GM12878 (cell line): ENCODE measurements at regions not wholly inside any gene's neighbourhood (a gene's known extent, or its start where the extent isn't known, plus 50 kb on each side); places are given as distances from the start of the nearest gene placed in this dataset.

Experiments used
- ATAC-seq: fragments of 200-7000 bp; cut with Tn5 transposase; 3 replicates; pipeline ENCODE4 v1.9.1; 2020; ENCODE audit warnings: mild to moderate bottlenecking, moderate library complexity
- BruUV-seq: library from RNA; stranded (reverse); fragments of 400-500 nt; replicated peaks from 2 replicates; lab custom pipeline; 2021; lab: Mats Ljungman, UMichigan
- CTCF ChIA-PET: fragments of 300-600 bp; sonication (Branson Sonifier 250); formaldehyde crosslinking; extraction: SDS; loops from one replicate; lab custom pipeline; 2021; ENCODE audit warnings: inconsistent platforms; lab: Yijun Ruan, JAX
- POLR2A ChIA-PET: fragments of 350-600 bp; formaldehyde crosslinking; extraction: SDS; loops from one replicate; lab custom pipeline; 2021; ENCODE audit warnings: inconsistent platforms; lab: Charles Lee
- RAD21 ChIA-PET: fragments of 300-600 bp; sonication (Branson Sonifier 250); formaldehyde crosslinking; loops from one replicate; lab custom pipeline; 2023; ENCODE audit warnings: antibody characterized with exemption; ENCODE audit not compliant: unreplicated experiment; lab: Charles Lee
- SMC1A ChIA-PET: fragments of 300-600 bp; sonication (Branson Sonifier 250); formaldehyde crosslinking; loops from one replicate; lab custom pipeline; 2023; ENCODE audit not compliant: unreplicated experiment, uncharacterized antibody; lab: Charles Lee
- DNase-seq: peaks from one replicate; pipeline ENCODE4 v3.0.0-alpha.2; 2011; ENCODE audit warnings: low read depth, low spot score
- FAIRE-seq: peaks from 3 replicates; lab custom pipeline; 2011; peaks lifted over from hg19 to GRCh38; lab: Jason Lieb, UNC
- H2AFZ ChIP-seq: 2 replicates; pipeline ENCODE4 v1.6.0; 2011; ENCODE audit warnings: low read depth, low read length, control low read depth; ENCODE audit not compliant: control insufficient read depth
- H3K27ac ChIP-seq: 2 replicates; pipeline ENCODE4 v1.5.1; 2011; ENCODE audit warnings: control low read depth; ENCODE audit not compliant: control insufficient read depth, insufficient read depth
- H3K27me3 ChIP-seq, 2 experiments: replicated peaks in 1 of 2; 2 replicates each; pipeline versions ENCODE4 v1.6.0 to v1.6.1; 2011; ENCODE audit warnings: low read length in 1 of 2; ENCODE audit not compliant: control insufficient read depth in 2 of 2, insufficient read depth in 2 of 2
- H3K36me3 ChIP-seq, 2 experiments: 2 replicates each; pipeline ENCODE4 v1.5.1; 2011; ENCODE audit warnings: low read length in 1 of 2; ENCODE audit not compliant: control insufficient read depth in 2 of 2, insufficient read depth in 2 of 2
- H3K4me1 ChIP-seq: 2 replicates; pipeline ENCODE4 v1.6.1; 2011; ENCODE audit warnings: mild to moderate bottlenecking, low read length, moderate library complexity, mixed read lengths; ENCODE audit not compliant: control insufficient read depth, insufficient read depth
- H3K4me2 ChIP-seq: 2 replicates; pipeline ENCODE4 v1.6.0; 2011; ENCODE audit warnings: control low read depth; ENCODE audit not compliant: control insufficient read depth, insufficient read depth
- H3K4me3 ChIP-seq: fragments of 200-600 bp; sonication (generic); 2 replicates; pipeline ENCODE4 v1.5.1; 2016
- H3K79me2 ChIP-seq: 2 replicates; pipeline ENCODE4 v1.6.0; 2011; ENCODE audit warnings: low read length; ENCODE audit not compliant: control insufficient read depth, insufficient read depth
- H3K9ac ChIP-seq: 2 replicates; pipeline ENCODE4 v1.8.0; 2011; ENCODE audit warnings: low read length, control low read depth, mixed read lengths; ENCODE audit not compliant: control insufficient read depth, insufficient read depth
- H3K9me3 ChIP-seq: replicated peaks from 3 replicates; pipeline ENCODE4 v1.5.1; 2011; ENCODE audit warnings: mild to moderate bottlenecking, low read length; ENCODE audit not compliant: control insufficient read depth, insufficient read depth
- H4K20me1 ChIP-seq: 2 replicates; pipeline ENCODE4 v1.6.0; 2011; ENCODE audit not compliant: control insufficient read depth, insufficient read depth
- ESRRA ChIP-seq: IDR thresholded peaks from 2 replicates; pipeline ENCODE4 v1.6.1; 2012; ENCODE audit warnings: mild to moderate bottlenecking, low read length, improper control_type of control experiment
- EZH2 ChIP-seq: IDR thresholded peaks from 2 replicates; pipeline ENCODE4 v1.6.1; 2012; ENCODE audit warnings: low read depth, mild to moderate bottlenecking, control low read depth, inconsistent platforms, low read length, borderline replicate concordance; ENCODE audit not compliant: control insufficient read depth
- HDAC2 ChIP-seq: fragments of 200-600 bp; sonication (generic); IDR thresholded peaks from 2 replicates; pipeline ENCODE4 v1.6.1; 2017
- NFYA ChIP-seq: IDR thresholded peaks from 2 replicates; pipeline ENCODE4 v1.6.1; 2011; ENCODE audit warnings: low read depth, mild to moderate bottlenecking, low read length, improper control_type of control experiment, borderline replicate concordance
- NR2C2 ChIP-seq: IDR thresholded peaks from 2 replicates; pipeline ENCODE4 v1.6.1; 2011; ENCODE audit warnings: borderline replicate concordance, low read depth; ENCODE audit not compliant: control insufficient read depth, insufficient read length
- RBBP5 ChIP-seq: fragments of 200-600 bp; sonication (generic); conservative IDR thresholded peaks from 2 replicates; pipeline ENCODE4 v1.6.1; 2016
- RFX5 ChIP-seq: IDR thresholded peaks from 2 replicates; pipeline ENCODE4 v1.6.1; 2011; ENCODE audit warnings: low read depth, low read length, improper control_type of control experiment
- RUNX3 ChIP-seq: IDR thresholded peaks from 2 replicates; pipeline ENCODE4 v1.6.1; 2012; ENCODE audit warnings: low read length, inconsistent platforms
- SMC3 ChIP-seq: IDR thresholded peaks from 2 replicates; pipeline ENCODE4 v1.6.1; 2011; ENCODE audit warnings: low read length, improper control_type of control experiment, borderline replicate concordance
- SREBF1 ChIP-seq: IDR thresholded peaks from 2 replicates; pipeline ENCODE4 v1.6.1; 2012; ENCODE audit warnings: mild to moderate bottlenecking, low read length
- TAF1 ChIP-seq: IDR thresholded peaks from 2 replicates; pipeline ENCODE4 v1.6.1; 2011; ENCODE audit warnings: mild to moderate bottlenecking, low read depth, low read length, borderline replicate concordance
- TCF12 ChIP-seq: IDR thresholded peaks from 2 replicates; pipeline ENCODE4 v1.6.1; 2011; ENCODE audit warnings: low read depth, mild to moderate bottlenecking, low read length
- WRNIP1 ChIP-seq: IDR thresholded peaks from 2 replicates; pipeline ENCODE4 v1.6.1; 2011; ENCODE audit warnings: low read depth, low read length, improper control_type of control experiment, borderline replicate concordance
- ZNF384 ChIP-seq: IDR thresholded peaks from 2 replicates; pipeline ENCODE4 v1.6.1; 2012; ENCODE audit warnings: low read depth, mild to moderate bottlenecking, low read length, improper control_type of control experiment, borderline replicate concordance
- WGBS: methylation state at CpG from one replicate; pipeline ENCODE4 v1.1.6; 2016; ENCODE audit warnings: low lambda C conversion rate; ENCODE audit not compliant: insufficient replicate concordance, insufficient coverage; ENCODE audit errors: missing lambda C conversion rate; 5-methylcytosine and 5-hydroxymethylcytosine counted together
- in situ Hi-C: fragments of 300-500 bp; cut with MboI; formaldehyde crosslinking; loops from 9 replicates; pipeline ENCODE4 v1.14.3; 2018; ENCODE audit warnings: mixed read lengths
- intact Hi-C: fragments of 100-400 bp; cut with micrococcal nuclease; formaldehyde crosslinking; loops from one replicate; pipeline ENCODE4 v1.14.2; 2022; ENCODE audit not compliant: unreplicated experiment
- TF ChIP-seq, protein P1 (sequence below): fragments of 450-650 bp; IDR thresholded peaks from 2 replicates; pipeline ENCODE4 v1.6.1; 2017; ENCODE audit warnings: antibody characterized with exemption, mild to moderate bottlenecking, moderate library complexity
- TF ChIP-seq, protein P2 (sequence below): IDR thresholded peaks from 2 replicates; pipeline ENCODE4 v1.6.1; 2011; ENCODE audit warnings: low read depth, mild to moderate bottlenecking, low read length, moderate library complexity, borderline replicate concordance; ENCODE audit errors: extremely low read depth
- TF ChIP-seq, protein P3 (sequence below): IDR thresholded peaks from 2 replicates; pipeline ENCODE4 v1.6.1; 2011; ENCODE audit warnings: low read depth, low read length, improper control_type of control experiment, borderline replicate concordance
- TF ChIP-seq, protein P4 (sequence below), 3 experiments: IDR thresholded peaks in 2 of 3; conservative IDR thresholded peaks in 1 of 3; 2 replicates each; pipeline ENCODE4 v1.5.1; 2011; ENCODE audit warnings: low read depth in 3 of 3, low read length in 3 of 3, mild to moderate bottlenecking in 3 of 3, control low read depth in 2 of 3, moderate library complexity in 2 of 3, inconsistent platforms in 1 of 3, mixed read lengths in 1 of 3; ENCODE audit not compliant: control insufficient read depth in 2 of 3, insufficient read depth in 1 of 3; ENCODE audit errors: extremely low read depth in 1 of 3

DNA sequence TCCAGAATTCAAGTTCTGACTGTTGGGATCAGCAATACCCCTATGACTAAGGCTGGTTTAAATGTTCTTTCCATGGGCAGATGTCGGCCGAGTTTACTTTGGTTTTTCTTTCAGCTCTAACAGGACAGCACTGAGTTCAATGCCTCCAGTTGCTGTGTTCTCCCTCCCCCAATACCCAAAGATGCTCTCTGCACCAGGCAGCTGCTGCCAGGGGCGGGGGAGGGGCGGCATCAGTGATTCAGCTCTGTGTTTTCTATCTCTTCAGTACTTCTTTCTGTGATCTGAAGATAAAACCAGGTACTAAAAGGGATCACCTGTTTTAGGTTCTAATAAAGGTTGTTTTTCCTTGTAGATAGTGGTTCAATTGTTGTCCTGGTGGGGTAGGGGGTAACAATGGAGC is 576.7 kb upstream of the POT1 start:
- Histone ChIP-seq H3K9me3 (no peaks in the 10 kb centered on the region), H3K36me3 (no peaks in the 10 kb centered on the region), H3K4me3 (no peak overlapping the region), H3K27ac (no peak overlapping the region), H3K27me3 (no peaks in the 10 kb centered on the region), H4K20me1 (no peaks in the 10 kb centered on the region), H3K9ac (no peak overlapping the region), H2AFZ (no peak overlapping the region), H3K4me2 (no peak overlapping the region), H3K79me2 (no peaks in the 10 kb centered on the region), H3K4me1 (no peaks in the 10 kb centered on the region)
- intact Hi-C loops (no loop called here), in situ Hi-C loops (no loop called here)
- FAIRE-seq: no peak
- WGBS: 15% methylated on average over 4 of the region's 4 CpGs
- RAD21 ChIA-PET: no interaction called here
- POLR2A ChIA-PET: interaction anchor here (1.1 kb wide), 1 partner anchor 13 kb away, joined by 3 read pairs; no protein-coding TSS in a partner anchor
- CTCF ChIA-PET: no interaction called here
- TF ChIP-seq, protein P1, sequence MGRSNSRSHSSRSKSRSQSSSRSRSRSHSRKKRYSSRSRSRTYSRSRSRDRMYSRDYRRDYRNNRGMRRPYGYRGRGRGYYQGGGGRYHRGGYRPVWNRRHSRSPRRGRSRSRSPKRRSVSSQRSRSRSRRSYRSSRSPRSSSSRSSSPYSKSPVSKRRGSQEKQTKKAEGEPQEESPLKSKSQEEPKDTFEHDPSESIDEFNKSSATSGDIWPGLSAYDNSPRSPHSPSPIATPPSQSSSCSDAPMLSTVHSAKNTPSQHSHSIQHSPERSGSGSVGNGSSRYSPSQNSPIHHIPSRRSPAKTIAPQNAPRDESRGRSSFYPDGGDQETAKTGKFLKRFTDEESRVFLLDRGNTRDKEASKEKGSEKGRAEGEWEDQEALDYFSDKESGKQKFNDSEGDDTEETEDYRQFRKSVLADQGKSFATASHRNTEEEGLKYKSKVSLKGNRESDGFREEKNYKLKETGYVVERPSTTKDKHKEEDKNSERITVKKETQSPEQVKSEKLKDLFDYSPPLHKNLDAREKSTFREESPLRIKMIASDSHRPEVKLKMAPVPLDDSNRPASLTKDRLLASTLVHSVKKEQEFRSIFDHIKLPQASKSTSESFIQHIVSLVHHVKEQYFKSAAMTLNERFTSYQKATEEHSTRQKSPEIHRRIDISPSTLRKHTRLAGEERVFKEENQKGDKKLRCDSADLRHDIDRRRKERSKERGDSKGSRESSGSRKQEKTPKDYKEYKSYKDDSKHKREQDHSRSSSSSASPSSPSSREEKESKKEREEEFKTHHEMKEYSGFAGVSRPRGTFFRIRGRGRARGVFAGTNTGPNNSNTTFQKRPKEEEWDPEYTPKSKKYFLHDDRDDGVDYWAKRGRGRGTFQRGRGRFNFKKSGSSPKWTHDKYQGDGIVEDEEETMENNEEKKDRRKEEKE: no peak
- TF ChIP-seq, protein P2, sequence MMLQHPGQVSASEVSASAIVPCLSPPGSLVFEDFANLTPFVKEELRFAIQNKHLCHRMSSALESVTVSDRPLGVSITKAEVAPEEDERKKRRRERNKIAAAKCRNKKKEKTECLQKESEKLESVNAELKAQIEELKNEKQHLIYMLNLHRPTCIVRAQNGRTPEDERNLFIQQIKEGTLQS: no peak
- TF ChIP-seq TCF12 (no peak), RFX5 (no peak), HDAC2 (no peak), NR2C2 (no peak), NFYA (no peak), RUNX3 (no peak), SREBF1 (no peak), ESRRA (no peak), ZNF384 (no peak), TAF1 (no peak), RBBP5 (no peak), EZH2 (no peak), SMC3 (no peak), WRNIP1 (no peak)
- TF ChIP-seq, protein P3, sequence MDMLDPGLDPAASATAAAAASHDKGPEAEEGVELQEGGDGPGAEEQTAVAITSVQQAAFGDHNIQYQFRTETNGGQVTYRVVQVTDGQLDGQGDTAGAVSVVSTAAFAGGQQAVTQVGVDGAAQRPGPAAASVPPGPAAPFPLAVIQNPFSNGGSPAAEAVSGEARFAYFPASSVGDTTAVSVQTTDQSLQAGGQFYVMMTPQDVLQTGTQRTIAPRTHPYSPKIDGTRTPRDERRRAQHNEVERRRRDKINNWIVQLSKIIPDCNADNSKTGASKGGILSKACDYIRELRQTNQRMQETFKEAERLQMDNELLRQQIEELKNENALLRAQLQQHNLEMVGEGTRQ: no peak
- TF ChIP-seq, protein P4, sequence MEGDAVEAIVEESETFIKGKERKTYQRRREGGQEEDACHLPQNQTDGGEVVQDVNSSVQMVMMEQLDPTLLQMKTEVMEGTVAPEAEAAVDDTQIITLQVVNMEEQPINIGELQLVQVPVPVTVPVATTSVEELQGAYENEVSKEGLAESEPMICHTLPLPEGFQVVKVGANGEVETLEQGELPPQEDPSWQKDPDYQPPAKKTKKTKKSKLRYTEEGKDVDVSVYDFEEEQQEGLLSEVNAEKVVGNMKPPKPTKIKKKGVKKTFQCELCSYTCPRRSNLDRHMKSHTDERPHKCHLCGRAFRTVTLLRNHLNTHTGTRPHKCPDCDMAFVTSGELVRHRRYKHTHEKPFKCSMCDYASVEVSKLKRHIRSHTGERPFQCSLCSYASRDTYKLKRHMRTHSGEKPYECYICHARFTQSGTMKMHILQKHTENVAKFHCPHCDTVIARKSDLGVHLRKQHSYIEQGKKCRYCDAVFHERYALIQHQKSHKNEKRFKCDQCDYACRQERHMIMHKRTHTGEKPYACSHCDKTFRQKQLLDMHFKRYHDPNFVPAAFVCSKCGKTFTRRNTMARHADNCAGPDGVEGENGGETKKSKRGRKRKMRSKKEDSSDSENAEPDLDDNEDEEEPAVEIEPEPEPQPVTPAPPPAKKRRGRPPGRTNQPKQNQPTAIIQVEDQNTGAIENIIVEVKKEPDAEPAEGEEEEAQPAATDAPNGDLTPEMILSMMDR (IDR thresholded peaks at IDR 0.05 in 2 of 3, conservative IDR thresholded peaks at IDR 0.05 in 1 of 3; ENCODE audit: control insufficient read depth in 2 of 3, extremely low read depth in 1 of 3, insufficient read depth in 1 of 3, low read depth in 3 of 3, low read length in 3 of 3): no peak
- DNase-seq: no peak
- no TSS peak for BruUV-seq
- no peak for ATAC-seq
- SMC1A ChIA-PET: no interaction called here
